H7 (cell line): ENCODE measurements at regions not wholly inside any gene's neighbourhood (a gene's known extent, or its start where the extent isn't known, plus 50 kb on each side); places are given as distances from the start of the nearest gene placed in this dataset.
"Not testable (repeated sequence)": the region's sequence is repeated elsewhere in the genome, so short reads cannot be mapped to it uniquely, and the experiment has no call there.

Experiments used
- DNase-seq: peaks from one replicate; pipeline ENCODE4 v3.0.0; 2012
- H3K27me3 ChIP-seq: 2 replicates; pipeline ENCODE4 v1.6.0; 2011; ENCODE audit warnings: mild to moderate bottlenecking, low read length; ENCODE audit not compliant: control insufficient read depth, insufficient read depth
- H3K36me3 ChIP-seq: replicated peaks from 2 replicates; pipeline ENCODE4 v1.5.1; 2011; ENCODE audit warnings: low read length; ENCODE audit not compliant: control insufficient read depth, insufficient read depth
- H3K4me3 ChIP-seq: 2 replicates; pipeline ENCODE4 v1.5.1; 2011; ENCODE audit warnings: low read depth, mild to moderate bottlenecking, control low read depth, low read length, moderate library complexity; ENCODE audit not compliant: insufficient read depth

- DNase-seq: peak; percentile 50
- no peaks in the 10 kb centered on the region for H3K36me3 ChIP-seq
- H3K4me3 ChIP-seq: peak overlapping the region; percentile 36
- no peaks in the 10 kb centered on the region for H3K27me3 ChIP-seq
Observed at GRCh38 chr6:28658475-28659249, 133.0 kb downstream of the GPX5 start.

- H3K4me3 ChIP-seq: peak overlapping the region; percentile 36
- H3K36me3 ChIP-seq: no peaks in the 10 kb centered on the region
- no peaks in the 10 kb centered on the region for H3K27me3 ChIP-seq
- no peak for DNase-seq
Observed at GRCh38 chr6:28659250-28659566, 133.5 kb downstream of the GPX5 start.

- Histone ChIP-seq H3K36me3 (no peaks in the 10 kb centered on the region), H3K27me3 (no peaks in the 10 kb centered on the region), H3K4me3 (no peak overlapping the region)
- no peak for DNase-seq
Observed at GRCh38 chr6:28661097-28661713, 135.5 kb downstream of the GPX5 start.

- Histone ChIP-seq H3K36me3 (no peaks in the 10 kb centered on the region), H3K27me3 (no peaks in the 10 kb centered on the region), H3K4me3 (no peak overlapping the region)
- no peak for DNase-seq
Observed at GRCh38 chr6:28664870-28665396, 139.3 kb downstream of the GPX5 start.

GRCh38 chr6:28673417-28673786 lies 147.7 kb downstream of the GPX5 start:
- H3K36me3 ChIP-seq: no peaks in the 10 kb centered on the region
- H3K4me3 ChIP-seq: no peak overlapping the region
- DNase-seq: no peak
- peaks cover 9% of the 10 kb centered on the region for H3K27me3 ChIP-seq

GRCh38 chr6:28673787-28674671 lies 148.3 kb downstream of the GPX5 start:
- Histone ChIP-seq H3K4me3 (peak overlapping the region; percentile 48), H3K27me3 (peaks cover 9% of the 10 kb centered on the region), H3K36me3 (no peaks in the 10 kb centered on the region)
- peak; percentile 82 for DNase-seq

GRCh38 chr6:28675600-28675999 lies 149.9 kb downstream of the GPX5 start:
- Histone ChIP-seq H3K27me3 (peaks cover 9% of the 10 kb centered on the region), H3K4me3 (no peak overlapping the region), H3K36me3 (no peaks in the 10 kb centered on the region)
- DNase-seq: no peak

- no peaks in the 10 kb centered on the region for H3K36me3 ChIP-seq
- no peak overlapping the region for H3K4me3 ChIP-seq
- H3K27me3 ChIP-seq: no peaks in the 10 kb centered on the region
- no peak for DNase-seq
Observed at GRCh38 chr6:28682542-28682941, 156.9 kb downstream of the GPX5 start.

GRCh38 chr6:28682956-28683685 lies 157.4 kb downstream of the GPX5 start:
- not testable (repeated sequence) for H3K27me3 ChIP-seq, H3K36me3 ChIP-seq, H3K4me3 ChIP-seq, DNase-seq

GRCh38 chr6:28683945-28684538 lies 158.4 kb downstream of the GPX5 start:
- Histone ChIP-seq H3K4me3 (no peak overlapping the region), H3K27me3 (no peaks in the 10 kb centered on the region), H3K36me3 (no peaks in the 10 kb centered on the region)
- DNase-seq: peak; percentile 46

- H3K27me3 ChIP-seq, DNase-seq, H3K4me3 ChIP-seq, H3K36me3 ChIP-seq: not testable (repeated sequence)
Observed at GRCh38 chr6:28685960-28686359, 160.3 kb downstream of the GPX5 start.

- not testable (repeated sequence) for H3K27me3 ChIP-seq, H3K4me3 ChIP-seq
Observed at GRCh38 chr6:28686446-28687027, 160.9 kb downstream of the GPX5 start.

GRCh38 chr6:28687309-28687981 lies 161.8 kb downstream of the GPX5 start:
- H3K4me3 ChIP-seq, DNase-seq, H3K27me3 ChIP-seq, H3K36me3 ChIP-seq: not testable (repeated sequence)

More at GRCh38 chr6:28686446-28687027, 160.9 kb downstream of the GPX5 start:
- DNase-seq: peak; percentile 38
- H3K36me3 ChIP-seq: not testable (repeated sequence)
